HUES64 (cell line): ENCODE measurements at regions not wholly inside any gene's neighbourhood (a gene's known extent, or its start where the extent isn't known, plus 50 kb on each side); places are given as distances from the start of the nearest gene placed in this dataset.
"Not testable (repeated sequence)": the region's sequence is repeated elsewhere in the genome, so short reads cannot be mapped to it uniquely, and the experiment has no call there.

Source experiments
- H3K27ac ChIP-seq: 2 replicates; pipeline ENCODE4 v1.7.0; 2013; ENCODE audit warnings: low read depth, low read length, inconsistent platforms
- H3K27me3 ChIP-seq: 2 replicates; pipeline ENCODE4 v1.6.1; 2013; ENCODE audit warnings: mild to moderate bottlenecking, low read length; ENCODE audit not compliant: insufficient read depth
- H3K36me3 ChIP-seq: 2 replicates; pipeline ENCODE4 v1.6.1; 2013; ENCODE audit warnings: mild to moderate bottlenecking, low read length; ENCODE audit not compliant: insufficient read depth
- H3K4me1 ChIP-seq: 2 replicates; pipeline ENCODE4 v1.6.1; 2013; ENCODE audit warnings: mild to moderate bottlenecking, low read length, moderate library complexity; ENCODE audit not compliant: insufficient read depth
- H3K4me3 ChIP-seq: 2 replicates; pipeline ENCODE4 v1.5.1; 2013; ENCODE audit warnings: mild to moderate bottlenecking, low read length, moderate library complexity
- H3K9ac ChIP-seq: 2 replicates; pipeline ENCODE4 v1.6.1; 2013; ENCODE audit warnings: mild to moderate bottlenecking, low read depth, low read length
- H3K9me3 ChIP-seq: 2 replicates; pipeline ENCODE4 v1.6.1; 2013; ENCODE audit warnings: low read depth, low read length; ENCODE audit not compliant: insufficient read depth
- WGBS: fragments of 150-250, 120-280 bp; methylation state at CpG from one replicate; pipeline ENCODE4 v1.1.7; 2013; ENCODE audit warnings: missing lambda C conversion rate; 5-methylcytosine and 5-hydroxymethylcytosine counted together

DNA sequence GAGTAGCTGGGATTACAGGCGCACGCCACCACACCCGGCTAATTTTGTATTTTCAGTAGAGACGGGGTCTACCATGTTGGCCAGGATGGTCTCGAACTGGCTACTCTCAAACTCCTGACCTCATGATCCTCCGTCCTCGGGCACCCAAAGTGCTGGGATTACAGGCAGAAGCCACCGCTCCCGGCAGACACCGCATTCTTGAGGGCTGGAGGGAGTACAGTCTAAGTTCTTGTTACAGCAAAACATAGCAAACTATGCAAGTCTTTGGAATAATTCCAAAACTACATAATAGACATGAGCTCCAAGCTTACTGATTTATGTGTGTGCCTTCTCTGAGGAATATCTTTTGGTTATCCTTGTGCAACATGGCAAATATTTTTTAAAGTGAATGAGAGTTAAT, 299.1 kb upstream of the ZNF658 start:
- not testable (repeated sequence) for H3K27me3 ChIP-seq, H3K4me3 ChIP-seq, H3K27ac ChIP-seq, H3K9me3 ChIP-seq, H3K4me1 ChIP-seq, H3K9ac ChIP-seq, H3K36me3 ChIP-seq
- WGBS = 87% methylated on average over 5 of the region's 10 CpGs

DNA sequence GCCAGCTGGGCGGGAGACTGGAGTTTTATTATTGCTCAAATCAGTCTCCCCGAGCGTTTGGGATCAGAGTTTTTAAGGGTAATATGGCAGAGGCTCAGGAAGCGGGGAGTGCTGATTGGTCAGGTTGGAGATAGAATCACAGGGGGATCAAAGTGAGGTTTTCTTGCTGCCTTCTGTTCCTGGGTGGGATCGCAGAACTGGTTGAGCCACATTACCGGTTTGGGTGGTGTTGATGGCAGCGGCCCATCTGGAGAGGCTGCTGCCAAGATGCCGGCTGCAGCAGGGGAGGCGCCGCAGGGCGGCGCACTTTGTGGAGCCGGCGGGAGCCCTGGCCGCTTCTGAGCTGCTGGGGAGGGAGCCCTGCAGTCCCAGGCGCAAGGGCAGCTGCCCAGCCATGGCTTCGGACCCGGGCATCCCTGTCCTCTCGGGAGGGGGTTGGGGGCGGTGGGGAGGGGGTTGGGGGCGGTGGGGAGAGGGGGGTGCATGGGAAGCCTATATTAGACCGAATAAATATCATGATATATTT, 268.9 kb upstream of the ZNF658 start:
- H3K4me1 ChIP-seq, H3K9ac ChIP-seq, H3K27ac ChIP-seq, H3K9me3 ChIP-seq, H3K27me3 ChIP-seq, H3K36me3 ChIP-seq, H3K4me3 ChIP-seq: not testable (repeated sequence)
- WGBS = no CpG with 5 or more reads among the region's 22 CpGs

DNA sequence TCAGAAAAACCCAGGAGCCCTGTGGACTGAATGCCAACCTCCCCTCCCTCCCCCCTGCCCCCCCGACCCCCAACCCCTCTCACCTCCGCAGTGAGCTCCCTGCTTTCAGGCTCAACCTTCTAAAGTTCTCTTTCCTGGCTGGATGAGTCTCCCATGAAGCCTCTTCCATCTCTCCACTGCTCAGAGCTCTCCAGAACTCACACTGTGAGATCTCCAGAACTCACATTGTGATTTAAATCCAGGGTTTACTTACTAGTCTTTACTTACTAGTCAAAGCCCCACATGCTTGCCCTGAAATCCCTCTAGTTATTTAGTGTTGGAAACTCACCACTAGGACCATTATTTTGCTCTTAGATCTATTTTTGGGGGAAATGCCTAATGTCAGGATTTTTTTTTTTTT, 252.8 kb upstream of the ZNF658 start:
- H3K27me3 ChIP-seq, H3K4me1 ChIP-seq, H3K4me3 ChIP-seq, H3K9me3 ChIP-seq, H3K27ac ChIP-seq, H3K36me3 ChIP-seq, H3K9ac ChIP-seq: not testable (repeated sequence)
- no CpG with 5 or more reads among the region's 2 CpGs for WGBS

DNA sequence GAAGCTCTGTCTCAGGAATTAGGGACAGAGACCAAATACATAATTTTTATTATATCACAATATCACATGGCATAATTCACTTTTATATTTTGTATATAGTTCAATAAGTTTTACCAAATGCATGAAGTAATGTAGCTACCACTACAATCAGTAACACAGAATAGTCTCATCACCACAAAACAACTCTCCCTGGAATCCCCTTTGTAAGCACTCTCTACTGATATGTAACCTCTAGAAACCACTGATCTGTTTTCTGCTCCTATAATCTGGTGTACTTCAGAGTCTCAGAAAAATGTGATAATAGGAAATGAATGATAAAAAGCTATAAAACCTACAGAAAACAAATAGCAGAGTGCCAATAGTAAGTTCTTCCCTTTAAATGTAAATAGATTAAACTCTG, 210.3 kb upstream of the ZNF658 start:
- H3K27me3 ChIP-seq, H3K9ac ChIP-seq, H3K4me3 ChIP-seq, H3K36me3 ChIP-seq, H3K9me3 ChIP-seq, H3K4me1 ChIP-seq, H3K27ac ChIP-seq: not testable (repeated sequence)

DNA sequence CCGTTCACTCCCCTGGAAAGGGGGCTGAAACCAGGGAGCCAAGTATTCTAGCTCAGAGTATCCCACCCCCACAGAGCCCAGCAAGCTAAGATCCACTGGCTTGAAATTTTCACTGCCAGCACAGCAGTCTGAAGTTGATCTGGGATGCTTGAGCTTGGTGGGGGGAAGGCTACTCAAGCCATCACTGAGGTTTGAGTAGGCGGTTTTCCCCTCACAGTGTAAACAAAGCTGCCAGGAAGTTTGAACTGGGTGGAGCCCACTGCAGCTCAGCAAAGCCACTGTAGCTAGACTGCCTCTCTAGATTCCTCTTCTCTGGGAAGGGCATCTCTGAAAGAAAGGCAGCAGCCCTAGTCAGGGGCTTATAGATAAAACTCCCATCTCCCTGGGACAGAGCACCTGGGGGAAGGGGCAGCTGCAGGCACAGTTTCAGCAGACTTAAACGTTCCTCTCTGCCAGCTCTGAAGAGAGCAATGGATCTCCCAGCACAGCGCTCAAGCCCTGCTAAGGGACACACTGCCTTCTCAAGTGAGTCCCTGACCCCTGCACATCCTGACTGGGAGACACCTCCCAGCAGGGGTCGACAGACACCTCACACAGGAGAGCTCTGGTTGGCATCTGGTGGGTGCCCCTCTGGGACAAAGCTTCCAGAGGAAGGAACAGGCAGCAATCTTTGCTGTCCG, 204.8 kb upstream of the ZNF658 start:
- no CpG with 5 or more reads among the region's 6 CpGs for WGBS
- H3K9me3 ChIP-seq, H3K4me3 ChIP-seq, H3K36me3 ChIP-seq, H3K27ac ChIP-seq, H3K9ac ChIP-seq, H3K27me3 ChIP-seq, H3K4me1 ChIP-seq: not testable (repeated sequence)

DNA sequence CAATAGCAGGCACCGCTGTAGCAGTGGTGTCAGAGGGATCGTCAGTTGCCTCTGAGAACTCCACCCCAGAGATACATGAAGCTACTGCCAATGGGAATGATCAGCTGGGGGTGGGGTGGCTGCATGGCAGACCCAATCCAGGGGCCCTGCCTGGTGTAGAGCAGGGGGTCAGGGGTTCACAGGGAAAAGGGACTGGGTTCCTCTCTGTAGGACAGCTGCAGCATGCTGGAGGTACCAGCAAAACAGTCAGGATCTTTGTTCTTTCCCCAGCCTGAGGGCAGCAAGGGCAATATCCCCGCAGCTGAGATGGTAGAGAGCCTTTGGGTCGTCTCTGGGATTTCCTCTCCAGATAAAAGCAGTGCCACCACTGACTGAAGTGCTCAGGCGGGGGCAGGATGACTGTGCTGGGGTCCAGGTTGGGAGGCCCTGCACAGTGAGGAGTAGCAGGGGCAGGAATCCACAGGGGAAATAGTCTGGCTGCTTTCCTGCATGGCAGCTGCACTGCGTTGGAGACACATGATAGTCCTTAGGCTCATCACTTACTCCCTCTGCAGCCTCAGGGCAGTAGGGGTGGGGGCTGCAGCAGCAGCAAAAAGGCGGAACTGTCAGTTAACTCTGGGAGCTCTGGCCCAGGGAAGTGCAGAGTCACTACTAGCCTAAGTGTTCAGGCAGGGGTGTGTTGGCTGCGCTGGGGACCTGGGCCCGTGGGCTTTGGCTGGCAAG, 203.0 kb upstream of the ZNF658 start:
- not testable (repeated sequence) for H3K9me3 ChIP-seq, H3K27ac ChIP-seq, H3K27me3 ChIP-seq, H3K4me3 ChIP-seq, H3K9ac ChIP-seq, H3K4me1 ChIP-seq, H3K36me3 ChIP-seq
- WGBS = no CpG with 5 or more reads among the region's 9 CpGs

DNA sequence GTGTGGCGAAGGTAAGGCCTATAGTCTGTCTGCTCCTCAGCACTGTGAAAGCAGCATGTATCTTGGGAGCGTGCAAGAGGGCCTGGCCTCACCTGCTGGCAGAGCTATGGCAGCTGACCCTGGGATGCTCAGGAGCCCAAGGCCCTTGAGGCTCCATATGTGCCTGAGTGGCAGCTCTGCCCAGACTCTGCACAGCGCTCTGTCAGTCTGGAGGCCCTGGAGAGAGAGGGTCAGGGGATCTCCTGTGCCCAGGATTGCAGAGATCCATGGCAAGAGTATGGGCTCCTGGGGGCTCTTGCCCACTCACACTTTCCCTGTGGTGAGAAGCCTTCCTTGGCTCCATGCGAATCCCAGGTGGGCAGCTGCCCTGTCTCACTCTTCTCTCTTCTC, 202.5 kb upstream of the ZNF658 start:
- not testable (repeated sequence) for H3K4me3 ChIP-seq, H3K9me3 ChIP-seq, H3K4me1 ChIP-seq, H3K36me3 ChIP-seq, H3K9ac ChIP-seq, H3K27ac ChIP-seq, H3K27me3 ChIP-seq
- WGBS = no CpG with 5 or more reads among the region's 4 CpGs

DNA sequence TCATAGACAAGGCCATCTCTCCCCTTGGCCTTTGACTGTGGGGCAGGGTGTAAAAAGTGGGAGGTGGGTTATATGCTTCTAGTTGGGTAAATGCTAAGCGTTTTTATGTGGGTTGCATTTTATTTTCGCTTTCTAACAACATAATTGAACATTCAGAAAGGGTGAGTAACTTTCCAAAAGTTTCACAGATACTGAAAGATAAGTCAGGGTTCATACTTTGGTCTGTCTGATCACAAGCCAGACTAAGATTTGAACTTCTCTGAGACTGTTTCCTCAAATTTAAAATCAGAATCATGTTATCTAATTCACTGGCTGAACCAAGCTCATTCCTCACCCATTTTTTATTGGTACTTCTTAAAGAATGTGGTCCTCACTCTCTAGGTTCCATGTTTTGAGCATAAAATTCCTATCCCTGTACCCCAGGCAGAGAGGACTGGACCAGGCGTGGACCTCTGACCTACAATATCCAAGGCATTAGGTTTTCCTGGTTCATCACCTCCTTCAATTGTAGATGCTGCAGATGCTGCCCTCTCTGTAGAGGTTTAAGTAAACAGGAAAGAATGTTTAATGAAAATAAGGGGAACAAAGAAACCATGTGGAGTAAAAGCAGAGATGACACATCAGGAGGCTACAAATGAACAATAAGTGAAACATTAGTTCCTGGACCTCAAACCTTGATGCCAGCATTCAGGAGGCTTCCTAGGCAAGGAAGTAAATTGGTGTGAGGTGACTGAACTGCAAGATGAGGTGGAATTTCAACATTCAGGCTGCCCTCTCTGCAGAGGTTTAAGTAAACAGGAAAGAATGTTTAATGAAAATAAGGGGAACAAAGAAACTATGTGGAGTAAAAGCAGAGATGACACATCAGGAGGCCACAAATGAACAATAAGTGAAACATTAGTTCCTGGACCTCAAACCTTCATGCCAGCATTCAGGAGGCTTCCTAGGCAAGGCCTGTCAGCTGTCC, 198.8 kb upstream of the ZNF658 start:
- H3K27me3 ChIP-seq, H3K36me3 ChIP-seq, H3K4me3 ChIP-seq, H3K9ac ChIP-seq, H3K4me1 ChIP-seq, H3K9me3 ChIP-seq, H3K27ac ChIP-seq: not testable (repeated sequence)
- 86% methylated on average over 1 of the region's 3 CpGs for WGBS

DNA sequence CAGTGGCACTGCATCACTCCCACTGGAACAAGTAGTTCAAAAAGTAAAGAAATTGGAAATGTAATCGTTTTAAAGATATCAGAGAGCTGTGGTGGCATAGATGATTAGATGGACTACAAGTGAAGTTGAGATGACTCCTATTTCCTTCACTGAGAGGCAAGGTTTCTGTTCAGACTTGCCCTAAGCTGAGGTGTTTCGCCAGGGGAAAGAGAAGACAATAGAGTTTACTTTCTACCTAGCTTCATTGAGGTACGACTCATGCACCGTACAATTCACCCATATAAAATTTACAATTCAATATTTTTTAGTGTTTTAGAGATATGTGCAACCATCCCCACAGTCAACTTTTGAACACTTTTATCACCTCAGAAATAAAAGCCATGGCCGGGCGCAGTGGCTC, 189.0 kb upstream of the ZNF658 start:
- H3K27me3 ChIP-seq, H3K9me3 ChIP-seq, H3K4me3 ChIP-seq, H3K36me3 ChIP-seq, H3K27ac ChIP-seq, H3K9ac ChIP-seq, H3K4me1 ChIP-seq: not testable (repeated sequence)
- no CpG with 5 or more reads among the region's 6 CpGs for WGBS

DNA sequence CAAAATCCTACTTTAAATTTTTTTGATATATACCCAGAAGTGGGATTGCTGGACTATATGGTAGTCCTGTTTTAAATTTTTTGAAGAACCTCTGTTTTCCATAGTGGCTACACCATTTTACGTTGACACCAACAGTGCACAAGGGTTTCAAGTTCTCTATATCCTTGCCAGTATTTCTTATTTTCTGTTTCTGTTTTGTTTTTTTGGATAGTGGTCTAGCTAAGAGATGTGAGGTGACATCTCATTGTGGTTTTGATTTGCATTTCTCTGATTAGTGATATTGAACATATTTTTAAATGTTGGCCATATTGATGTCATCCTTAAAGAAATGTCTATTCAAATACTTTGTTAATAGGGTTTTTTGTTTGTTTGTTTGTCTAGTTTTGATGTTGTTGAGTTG, 187.7 kb upstream of the ZNF658 start:
- H3K9ac ChIP-seq, H3K4me3 ChIP-seq, H3K36me3 ChIP-seq, H3K9me3 ChIP-seq, H3K27me3 ChIP-seq, H3K4me1 ChIP-seq, H3K27ac ChIP-seq: not testable (repeated sequence)
- no CpG with 5 or more reads among the region's 1 CpG for WGBS

DNA sequence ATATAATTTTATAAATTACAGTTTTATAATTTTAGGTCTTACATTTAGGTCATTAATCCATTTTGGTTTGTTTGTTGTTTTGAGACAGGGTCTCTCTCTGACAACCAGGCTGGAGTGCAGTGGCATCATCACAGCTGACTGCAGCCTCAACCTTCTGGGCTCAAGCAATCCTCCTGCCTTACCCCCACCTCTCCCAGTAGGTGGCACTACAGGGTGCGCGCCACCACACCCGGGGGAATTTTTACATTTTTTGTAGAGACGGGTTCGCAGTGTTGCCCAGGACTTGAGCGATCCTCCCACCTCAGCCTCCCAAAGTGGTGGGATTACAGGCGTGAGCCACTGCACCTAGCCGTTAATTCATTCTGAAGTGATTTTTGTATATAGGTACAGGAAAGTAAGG, 187.0 kb upstream of the ZNF658 start:
- not testable (repeated sequence) for H3K27me3 ChIP-seq, H3K9me3 ChIP-seq, H3K4me1 ChIP-seq, H3K27ac ChIP-seq, H3K36me3 ChIP-seq, H3K9ac ChIP-seq, H3K4me3 ChIP-seq
- WGBS = no CpG with 5 or more reads among the region's 8 CpGs
